IPS-18c (cell line): ENCODE measurements at regions not wholly inside any gene's neighbourhood (a gene's known extent, or its start where the extent isn't known, plus 50 kb on each side); places are given as distances from the start of the nearest gene placed in this dataset.

Source experiments
- H3K4me3 ChIP-seq: 2 replicates; pipeline ENCODE4 v1.7.0; 2013; ENCODE audit warnings: low read depth, mild to moderate bottlenecking, low read length, moderate library complexity; ENCODE audit not compliant: insufficient read depth
- H3K9me3 ChIP-seq: one replicate; pipeline ENCODE4 v1.6.1; 2013; ENCODE audit warnings: mild to moderate bottlenecking, low read length, moderate library complexity; ENCODE audit not compliant: control insufficient read depth, insufficient read depth

DNA sequence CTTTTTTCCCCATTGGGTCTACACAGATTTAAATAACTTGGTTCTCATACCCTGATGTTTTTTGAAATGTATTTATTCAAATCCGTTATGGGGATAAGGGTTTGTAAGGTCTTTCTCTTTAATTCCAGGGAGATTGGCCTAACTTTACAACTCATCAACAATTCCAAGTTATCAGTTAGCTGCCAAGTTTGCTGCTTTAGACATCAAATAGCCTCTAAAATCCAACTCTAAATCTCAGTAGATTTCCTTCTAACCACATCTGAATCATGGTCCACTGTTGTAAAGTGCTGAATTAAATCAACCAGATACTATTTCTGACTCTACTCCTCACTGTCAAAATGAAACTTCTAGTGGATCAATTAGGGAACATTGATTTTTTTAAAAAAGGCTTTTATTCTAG lies 364.1 kb upstream of the E2F7 start:
- Histone ChIP-seq H3K4me3 (no peak overlapping the region), H3K9me3 (no peaks in the 10 kb centered on the region)

DNA sequence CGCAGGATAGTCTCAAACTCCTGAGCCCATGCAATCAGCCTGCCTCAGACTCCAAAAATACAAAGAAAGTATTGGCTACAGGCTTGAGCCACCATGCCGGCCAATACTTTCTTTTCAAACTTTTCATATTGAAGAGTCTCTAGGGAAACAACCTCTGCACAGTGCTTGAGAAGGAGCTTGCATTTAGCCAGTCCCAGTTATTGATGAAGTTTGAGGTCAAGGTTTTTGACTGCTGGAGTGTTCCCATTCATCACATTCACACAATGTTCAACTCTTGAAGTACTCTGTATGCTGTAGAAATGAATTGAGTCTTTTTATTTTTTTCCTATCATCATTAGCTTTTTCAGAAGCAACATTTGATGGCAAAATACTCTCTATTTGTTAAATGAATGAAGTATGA lies 355.8 kb upstream of the E2F7 start:
- H3K4me3 ChIP-seq: no peak overlapping the region

DNA sequence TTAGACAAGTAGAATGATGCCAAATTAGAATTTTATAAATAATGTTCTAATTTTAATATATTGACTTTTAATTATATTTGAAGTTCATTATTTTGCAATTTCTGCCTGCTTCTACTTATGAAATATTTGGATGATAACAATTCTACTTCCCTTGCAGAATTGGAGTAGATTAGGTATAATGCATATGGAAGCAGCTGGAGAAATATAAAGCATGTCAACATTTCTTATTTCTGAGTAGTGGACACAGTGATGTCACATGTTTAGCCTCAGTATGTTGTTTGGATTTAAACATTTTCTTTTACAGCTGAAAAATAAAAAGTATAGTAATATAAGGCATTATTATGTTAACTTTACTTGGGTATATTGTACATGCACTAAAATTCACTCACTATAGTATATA lies 344.2 kb upstream of the E2F7 start:
- H3K4me3 ChIP-seq: no peak overlapping the region
- no peaks in the 10 kb centered on the region for H3K9me3 ChIP-seq

More for the DNA sequence above, 355.8 kb upstream of the E2F7 start:
- H3K9me3 ChIP-seq: no peaks in the 10 kb centered on the region

DNA sequence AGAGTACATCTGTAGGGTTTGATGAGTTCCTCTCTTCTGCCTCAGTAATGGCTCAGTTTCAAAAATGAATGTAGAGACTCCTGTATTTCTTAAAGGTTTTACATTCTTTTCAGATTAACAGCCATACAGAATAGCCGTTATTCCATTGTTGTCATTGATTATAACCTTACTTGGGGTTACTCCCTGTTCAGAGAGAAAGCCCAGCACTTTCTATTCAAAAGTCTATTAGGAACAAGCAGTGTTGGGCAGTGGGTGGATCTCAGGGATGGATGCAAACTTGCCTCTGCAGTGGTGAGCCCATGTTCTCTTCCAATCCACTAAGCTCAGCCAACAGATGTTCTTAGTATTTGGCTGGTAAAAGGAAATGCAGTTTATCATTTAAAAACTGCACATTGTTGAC lies 342.6 kb upstream of the E2F7 start:
- H3K4me3 ChIP-seq: no peak overlapping the region
- H3K9me3 ChIP-seq: no peaks in the 10 kb centered on the region

GRCh38 chr12:77406219-77406905 lies 341.0 kb upstream of the E2F7 start:
- Histone ChIP-seq H3K9me3 (no peaks in the 10 kb centered on the region), H3K4me3 (no peak overlapping the region)

DNA sequence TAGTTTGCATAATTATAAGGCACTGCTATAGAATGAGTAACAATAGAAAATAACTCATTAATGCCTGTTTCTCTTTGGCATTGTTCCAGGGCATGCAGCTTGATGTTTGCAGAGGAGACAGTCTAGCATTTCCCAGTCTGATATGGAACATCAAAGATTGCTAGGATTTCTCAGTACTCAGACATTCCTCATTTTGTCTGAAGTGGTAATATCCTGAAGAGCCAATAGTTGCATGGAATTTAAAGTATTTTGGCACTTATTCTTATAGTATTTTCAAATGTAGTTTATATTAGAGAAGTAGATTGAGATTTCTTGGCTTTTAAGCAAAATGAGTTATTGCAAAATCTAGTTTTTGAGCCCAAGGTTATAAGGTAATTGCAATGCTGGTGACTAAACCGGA lies 337.3 kb upstream of the E2F7 start:
- Histone ChIP-seq H3K9me3 (no peaks in the 10 kb centered on the region), H3K4me3 (no peak overlapping the region)

GRCh38 chr12:77401770-77402081 lies 336.4 kb upstream of the E2F7 start:
- Histone ChIP-seq H3K9me3 (no peaks in the 10 kb centered on the region), H3K4me3 (no peak overlapping the region)

DNA sequence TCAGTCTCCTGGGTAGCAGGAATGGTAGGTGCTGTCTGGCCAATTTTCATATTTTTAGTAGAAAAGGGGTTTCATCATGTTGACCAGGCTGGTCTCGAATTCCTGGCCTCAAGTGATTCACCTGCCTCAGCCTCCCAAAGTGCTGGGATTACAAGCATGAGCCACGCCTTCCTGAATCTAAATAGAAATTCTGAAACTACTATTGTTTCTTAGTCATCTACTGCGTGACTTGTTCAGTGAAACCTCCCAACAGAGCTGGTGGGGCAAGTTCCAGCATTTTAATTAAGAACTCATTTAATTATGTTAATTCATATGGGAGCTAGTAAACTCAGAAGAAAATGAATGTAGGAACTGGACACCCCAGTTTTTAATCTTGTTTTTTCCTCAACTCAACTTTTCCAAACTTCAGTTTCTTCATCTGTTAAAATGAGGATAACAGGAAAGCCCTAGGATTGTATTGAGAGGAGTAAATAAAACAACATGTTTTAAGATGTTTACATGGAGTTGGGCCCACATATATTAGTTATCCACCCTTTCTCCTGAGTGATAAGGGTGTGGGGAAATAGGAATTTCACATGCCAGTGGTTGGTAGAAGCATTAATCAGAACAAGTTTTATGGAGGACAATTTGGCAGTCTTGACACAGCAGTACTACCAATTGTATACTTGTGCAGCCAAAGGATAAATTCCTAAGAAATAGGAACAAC lies 335.8 kb upstream of the E2F7 start:
- no peak overlapping the region for H3K4me3 ChIP-seq
- no peaks in the 10 kb centered on the region for H3K9me3 ChIP-seq

DNA sequence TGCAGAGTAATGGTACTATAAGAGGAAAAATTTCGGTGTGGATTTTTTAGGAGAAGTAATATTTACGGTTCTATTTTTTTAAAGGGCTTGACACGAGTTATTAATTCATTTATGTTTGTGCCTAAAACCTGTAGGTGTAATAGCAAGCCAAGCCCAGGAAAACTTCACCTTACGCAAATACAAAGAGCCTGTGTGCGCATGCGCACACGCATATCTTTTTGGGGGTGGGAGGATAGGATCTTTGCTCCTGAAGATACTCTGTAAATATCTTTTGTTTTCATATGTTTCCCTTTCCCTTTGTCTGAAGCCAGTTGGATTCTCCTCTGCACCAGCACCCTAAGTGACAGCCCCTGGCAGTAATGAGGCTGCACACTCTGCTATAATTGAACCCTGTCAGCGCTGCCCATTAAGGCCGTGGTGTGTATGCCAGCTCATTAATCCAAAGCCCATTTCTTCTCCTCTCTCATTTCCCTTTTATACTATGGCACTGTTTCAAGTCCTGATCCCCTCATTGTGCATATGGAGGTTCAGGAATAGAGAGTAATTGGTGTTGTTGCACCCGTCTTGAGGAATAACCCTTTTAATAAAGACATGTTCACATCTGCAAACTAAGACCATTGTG lies 327.2 kb upstream of the E2F7 start:
- H3K4me3 ChIP-seq: no peak overlapping the region
- no peaks in the 10 kb centered on the region for H3K9me3 ChIP-seq

DNA sequence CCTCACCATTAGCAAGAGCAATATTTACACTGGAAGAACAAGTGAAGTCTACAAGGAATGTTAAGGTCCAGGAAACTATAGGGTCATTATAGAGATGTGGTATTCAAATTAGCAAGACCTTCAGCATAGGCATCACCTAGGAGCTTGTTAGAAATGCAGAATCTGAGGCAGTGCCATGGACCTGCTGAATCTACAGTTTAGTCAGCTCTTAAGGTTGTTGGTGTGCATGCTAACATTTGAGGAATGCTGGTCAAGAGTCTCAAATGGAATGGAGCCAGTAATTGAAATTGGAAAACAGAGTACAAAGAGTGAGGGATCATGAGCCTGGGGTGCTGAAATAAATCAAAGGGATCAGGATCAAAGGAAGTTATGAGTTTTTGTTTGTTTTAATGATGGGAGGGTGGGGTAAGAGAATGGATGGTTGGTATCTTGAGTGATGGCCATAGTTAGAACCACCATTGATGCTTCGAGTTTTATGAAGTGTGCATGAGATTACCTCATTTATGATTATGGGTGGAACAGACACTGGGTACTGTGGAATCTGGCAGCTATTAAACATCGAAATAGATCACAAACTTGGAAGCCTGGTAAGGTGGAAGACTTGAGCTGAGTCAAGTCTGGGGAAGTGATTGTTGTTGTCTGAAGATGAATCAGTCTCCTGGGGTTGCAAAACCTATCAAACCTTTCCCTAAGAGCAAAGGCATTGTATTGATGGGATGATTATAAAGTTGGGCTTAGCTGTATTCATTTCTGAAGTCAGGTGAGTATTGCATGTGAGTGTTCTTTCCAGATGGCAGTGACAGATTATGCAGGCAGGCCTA lies 323.3 kb upstream of the E2F7 start:
- H3K4me3 ChIP-seq: no peak overlapping the region
- H3K9me3 ChIP-seq: no peaks in the 10 kb centered on the region

DNA sequence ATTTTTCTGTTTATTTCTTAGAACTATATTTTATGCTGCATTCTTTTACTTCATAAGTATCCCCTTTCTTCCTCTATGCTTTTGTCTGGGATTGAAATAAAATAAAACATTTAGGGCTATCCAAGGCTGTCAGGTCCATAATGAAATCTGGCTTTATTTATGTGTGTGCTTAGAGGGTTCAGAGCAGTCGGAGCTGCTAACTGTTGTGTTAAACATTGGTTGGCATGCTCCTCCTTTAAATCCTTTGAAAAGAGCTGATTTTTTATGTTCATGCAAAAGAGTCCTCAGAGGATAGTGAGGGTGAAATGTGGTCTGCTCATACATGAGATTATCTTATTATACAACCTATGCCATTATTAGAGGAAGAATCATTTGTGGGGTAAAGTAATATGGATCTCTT lies 322.3 kb upstream of the E2F7 start:
- Histone ChIP-seq H3K9me3 (no peaks in the 10 kb centered on the region), H3K4me3 (no peak overlapping the region)

- H3K4me3 ChIP-seq: no peak overlapping the region
- no peaks in the 10 kb centered on the region for H3K9me3 ChIP-seq
Measured at GRCh38 chr12:77387214-77387613, 321.8 kb upstream of the E2F7 start.

GRCh38 chr12:77384941-77385340 lies 319.6 kb upstream of the E2F7 start:
- Histone ChIP-seq H3K9me3 (no peaks in the 10 kb centered on the region), H3K4me3 (no peak overlapping the region)

GRCh38 chr12:77382096-77382742 lies 316.9 kb upstream of the E2F7 start:
- Histone ChIP-seq H3K9me3 (no peaks in the 10 kb centered on the region), H3K4me3 (no peak overlapping the region)

DNA sequence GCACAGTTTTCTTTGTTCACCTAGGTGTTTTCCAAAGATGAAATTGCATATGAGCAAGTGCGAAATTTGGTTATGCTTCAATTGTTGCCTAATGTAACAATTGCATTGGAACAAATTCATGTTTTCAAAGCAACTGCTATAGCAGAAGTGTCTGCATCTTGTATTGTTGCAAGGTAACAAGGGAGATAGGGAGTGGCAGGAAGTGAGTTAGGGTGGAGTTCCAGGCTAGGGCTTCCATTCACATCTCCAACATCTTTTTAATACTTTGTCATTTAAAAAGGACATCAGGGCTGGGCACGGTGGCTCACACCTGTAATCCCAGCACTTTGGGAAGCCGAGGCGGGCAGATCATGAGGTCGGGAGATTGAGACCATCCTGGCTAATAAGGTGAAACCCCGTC lies 312.3 kb upstream of the E2F7 start:
- Histone ChIP-seq H3K9me3 (no peaks in the 10 kb centered on the region), H3K4me3 (no peak overlapping the region)

DNA sequence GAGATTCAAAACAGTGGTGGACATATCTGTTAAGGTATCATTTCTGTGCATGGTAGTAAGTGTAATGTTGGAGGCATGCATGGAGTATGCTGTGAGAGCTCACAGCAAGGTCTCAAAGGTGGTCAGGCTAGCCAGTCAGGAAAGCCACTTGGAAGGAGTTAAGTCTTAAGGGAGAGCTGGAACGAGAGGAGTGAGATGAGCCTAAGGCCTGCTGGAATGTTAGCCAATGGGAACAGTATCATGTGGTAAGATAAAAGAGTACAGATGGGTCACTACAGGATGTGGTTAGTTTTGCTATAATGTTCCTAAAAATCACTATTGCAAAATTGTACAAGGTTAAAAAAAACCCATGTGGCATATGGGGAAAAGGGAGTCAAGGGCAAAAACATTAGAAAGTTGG lies 311.7 kb upstream of the E2F7 start:
- Histone ChIP-seq H3K4me3 (no peak overlapping the region), H3K9me3 (no peaks in the 10 kb centered on the region)

DNA sequence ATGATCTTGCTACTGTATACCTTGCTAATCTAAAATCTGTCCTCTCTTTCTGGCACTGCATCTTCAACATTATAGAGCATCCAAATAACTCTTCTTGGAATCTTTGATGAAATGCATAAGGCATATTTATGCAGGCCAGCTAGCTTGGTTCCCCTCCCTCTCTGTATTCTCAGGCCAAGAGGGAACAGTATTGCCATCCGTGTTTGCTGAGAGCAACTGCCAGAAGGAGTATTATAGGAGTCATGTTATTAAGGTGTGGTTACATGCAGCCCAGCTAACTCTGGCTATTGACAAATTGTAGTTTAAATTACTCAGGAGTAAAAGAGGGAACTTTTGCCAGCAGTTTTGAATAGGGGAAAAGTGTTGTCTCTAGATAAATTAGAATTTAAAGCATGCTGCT lies 309.3 kb upstream of the E2F7 start:
- Histone ChIP-seq H3K9me3 (no peaks in the 10 kb centered on the region), H3K4me3 (no peak overlapping the region)
